H9 (cell line): ENCODE measurements at regions not wholly inside any gene's neighbourhood (a gene's known extent, or its start where the extent isn't known, plus 50 kb on each side); places are given as distances from the start of the nearest gene placed in this dataset.

Experiments
- DNase-seq: peaks from one replicate; pipeline ENCODE4 v3.0.0-alpha.2; 2017
- H2AFZ ChIP-seq: one replicate; pipeline ENCODE4 v1.6.1; 2013; ENCODE audit warnings: mild to moderate bottlenecking, low read length, control low read depth, moderate library complexity
- H2AK5ac ChIP-seq: 2 replicates; pipeline ENCODE4 v1.6.1; 2013; ENCODE audit warnings: low read length, control low read depth, mixed read lengths; ENCODE audit not compliant: insufficient read length
- H2BK120ac ChIP-seq: one replicate; pipeline ENCODE4 v1.6.1; 2013; ENCODE audit warnings: low read depth, mild to moderate bottlenecking, low read length, control low read depth, inconsistent platforms; ENCODE audit not compliant: poor library complexity, severe bottlenecking
- H2BK12ac ChIP-seq: 2 replicates; pipeline ENCODE4 v1.6.1; 2013; ENCODE audit warnings: low read length, control low read depth, mixed read lengths, low read depth; ENCODE audit not compliant: insufficient read length
- H2BK15ac ChIP-seq: 2 replicates; pipeline ENCODE4 v1.6.1; 2013; ENCODE audit warnings: low read depth, low read length, control low read depth
- H2BK20ac ChIP-seq: one replicate; pipeline ENCODE4 v1.6.1; 2013; ENCODE audit warnings: low read depth, mild to moderate bottlenecking, low read length, control low read depth, inconsistent platforms; ENCODE audit not compliant: poor library complexity, severe bottlenecking
- H2BK5ac ChIP-seq: 2 replicates; pipeline ENCODE4 v1.6.1; 2013; ENCODE audit warnings: low read length, control low read depth, mixed read lengths; ENCODE audit not compliant: insufficient read length
- H3K14ac ChIP-seq: 2 replicates; pipeline ENCODE4 v1.6.1; 2013; ENCODE audit warnings: low read length, control low read depth; ENCODE audit not compliant: insufficient read depth
- H3K18ac ChIP-seq: 2 replicates; pipeline ENCODE4 v1.6.1; 2013; ENCODE audit warnings: low read depth, mild to moderate bottlenecking, mixed read lengths, low read length, control low read depth; ENCODE audit not compliant: insufficient read length
- H3K23ac ChIP-seq: 2 replicates; pipeline ENCODE4 v1.6.1; 2013; ENCODE audit warnings: low read length, control low read depth, mixed read lengths, low read depth; ENCODE audit not compliant: insufficient read length
- H3K23me2 ChIP-seq: 2 replicates; pipeline ENCODE4 v1.6.1; 2013; ENCODE audit warnings: low read depth, mild to moderate bottlenecking, mixed read lengths, low read length, control low read depth; ENCODE audit not compliant: insufficient read length, poor library complexity, severe bottlenecking
- H3K27ac ChIP-seq: 2 replicates; pipeline ENCODE4 v1.5.1; 2013; ENCODE audit warnings: low read length, control low read depth, mixed read lengths, low read depth; ENCODE audit not compliant: insufficient read length
- H3K27me3 ChIP-seq: 2 replicates; pipeline ENCODE4 v1.6.1; 2013; ENCODE audit warnings: low read length, control low read depth, inconsistent platforms; ENCODE audit not compliant: insufficient read depth
- H3K4ac ChIP-seq: 2 replicates; pipeline ENCODE4 v1.6.1; 2013; ENCODE audit warnings: low read depth, mild to moderate bottlenecking, control low read depth, inconsistent platforms, low read length, moderate library complexity
- H3K4me1 ChIP-seq: 2 replicates; pipeline ENCODE4 v1.6.1; 2013; ENCODE audit warnings: low read length, control low read depth, inconsistent platforms; ENCODE audit not compliant: insufficient read depth
- H3K4me2 ChIP-seq: 2 replicates; pipeline ENCODE4 v1.6.1; 2013; ENCODE audit warnings: low read length, control low read depth, mixed read lengths; ENCODE audit not compliant: insufficient read length, insufficient read depth
- H3K56ac ChIP-seq: 2 replicates; pipeline ENCODE4 v1.6.1; 2013; ENCODE audit warnings: low read depth, mild to moderate bottlenecking, mixed read lengths, low read length, control low read depth; ENCODE audit not compliant: insufficient read length
- H3K79me1 ChIP-seq: 2 replicates; pipeline ENCODE4 v1.6.1; 2013; ENCODE audit warnings: low read depth, mild to moderate bottlenecking, moderate library complexity, low read length, control low read depth, inconsistent platforms; ENCODE audit not compliant: insufficient read depth, poor library complexity, severe bottlenecking
- H3K79me2 ChIP-seq: 2 replicates; pipeline ENCODE4 v1.6.1; 2013; ENCODE audit warnings: low read length, control low read depth, inconsistent platforms; ENCODE audit not compliant: insufficient read depth
- H3K9ac ChIP-seq: 2 replicates; pipeline ENCODE4 v1.6.1; 2013; ENCODE audit warnings: low read length, control low read depth, mixed read lengths; ENCODE audit not compliant: insufficient read length; ENCODE audit errors: extremely low read depth
- H3K9me3 ChIP-seq: one replicate; pipeline ENCODE4 v1.6.1; 2013; ENCODE audit warnings: low read depth, low read length, inconsistent platforms; ENCODE audit not compliant: control insufficient read depth
- H3T11ph ChIP-seq: one replicate; pipeline ENCODE4 v1.6.1; 2013; ENCODE audit warnings: mild to moderate bottlenecking, low read length, control low read depth, inconsistent platforms
- H4K20me1 ChIP-seq: one replicate; pipeline ENCODE4 v1.6.1; 2013; ENCODE audit not compliant: control insufficient read depth, insufficient read length, insufficient read depth
- H4K5ac ChIP-seq: 2 replicates; pipeline ENCODE4 v1.6.1; 2013; ENCODE audit warnings: low read depth, mild to moderate bottlenecking, mixed read lengths, low read length, control low read depth; ENCODE audit not compliant: insufficient read length
- H4K8ac ChIP-seq: replicated peaks from 2 replicates; pipeline ENCODE4 v1.6.1; 2013; ENCODE audit warnings: low read length, control low read depth, mixed read lengths, low read depth; ENCODE audit not compliant: insufficient read length
- H4K91ac ChIP-seq: 2 replicates; pipeline ENCODE4 v1.6.1; 2013; ENCODE audit warnings: low read depth, mild to moderate bottlenecking, moderate library complexity, mixed read lengths, low read length, control low read depth; ENCODE audit not compliant: insufficient read length
- H3K27ac Mint-ChIP-seq, 3 experiments: 2 replicates in 2 of 3; 3 replicates in 1 of 3; pipeline ENCODE4 v1.8.0; 2020 to 2021; ENCODE audit warnings: mixed read lengths in 3 of 3, mild to moderate bottlenecking in 1 of 3, moderate library complexity in 1 of 3
- H3K27me3 Mint-ChIP-seq: 2 replicates; pipeline ENCODE4 v1.8.0; 2021; ENCODE audit warnings: low read depth, mild to moderate bottlenecking, moderate library complexity, mixed read lengths
- H3K36me3 Mint-ChIP-seq, 3 experiments: 2 replicates in 2 of 3; 3 replicates in 1 of 3; pipeline ENCODE4 v1.8.0; 2020 to 2021; ENCODE audit warnings: low read depth in 3 of 3, mixed read lengths in 3 of 3; ENCODE audit not compliant: insufficient read depth in 1 of 3
- H3K4me1 Mint-ChIP-seq, 2 experiments: 2 replicates each; pipeline ENCODE4 v1.8.0; 2020; ENCODE audit warnings: mixed read lengths in 2 of 2
- H3K4me3 Mint-ChIP-seq, 2 experiments: 2 replicates in 1 of 2; 3 replicates in 1 of 2; pipeline ENCODE4 v1.8.0; 2020 to 2021; ENCODE audit warnings: mild to moderate bottlenecking in 2 of 2, mixed read lengths in 2 of 2, moderate library complexity in 1 of 2
- H3K9me3 Mint-ChIP-seq, 2 experiments: 2 replicates in 1 of 2; 3 replicates in 1 of 2; pipeline ENCODE4 v1.8.0; 2020; ENCODE audit warnings: mild to moderate bottlenecking in 2 of 2, mixed read lengths in 2 of 2, moderate library complexity in 1 of 2
- WGBS: extraction: QIAGEN DNeasy Blood & Tissue Kit; methylation state at CpG from one replicate; pipeline ENCODE4 v1.1.7; 2013; ENCODE audit warnings: missing lambda C conversion rate, low lambda C conversion rate, mixed read lengths; ENCODE audit not compliant: insufficient read length; ENCODE audit errors: extremely low coverage; 5-methylcytosine and 5-hydroxymethylcytosine counted together
- TF ChIP-seq, protein P1 (sequence below): fragments of 200-600 bp; sonication (generic); conservative IDR thresholded peaks from 3 replicates; pipeline ENCODE4 v1.8.0; 2021; ENCODE audit warnings: antibody characterized with exemption, mild to moderate bottlenecking

DNA sequence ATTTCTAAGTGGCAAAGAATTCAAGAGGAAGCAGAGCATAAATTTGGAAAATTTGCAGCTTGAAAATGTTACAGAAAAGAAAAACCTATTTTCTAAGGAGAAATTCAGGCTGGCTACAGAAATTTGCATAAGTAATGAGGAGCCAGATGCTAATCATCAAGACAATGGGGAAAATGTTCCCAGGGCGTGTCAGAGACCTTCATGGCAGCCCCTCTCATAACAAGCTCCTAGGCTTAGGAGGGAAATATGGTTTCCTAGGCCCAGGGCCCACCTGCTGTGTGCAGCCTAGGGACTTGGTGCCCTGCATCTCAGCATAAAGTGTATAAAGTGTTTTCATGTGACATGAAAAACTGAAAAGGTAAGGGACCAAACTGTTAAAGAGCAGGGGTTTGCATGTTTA lies 1796.3 kb upstream of the FLRT2 start:
- no peaks in the 10 kb centered on the region for H3K79me2 ChIP-seq
- peaks cover 22 to 24% of the 10 kb centered on the region in 2 experiments for H3K9me3 Mint-ChIP-seq
- H3K79me1 ChIP-seq, result no peaks in the 10 kb centered on the region
- H4K5ac ChIP-seq, result no peak overlapping the region
- H3K23ac ChIP-seq, result no peak overlapping the region
- H3K27ac ChIP-seq, result no peak overlapping the region
- no peaks in the 10 kb centered on the region for H3K23me2 ChIP-seq
- no peak overlapping the region for H4K91ac ChIP-seq
- H4K20me1 ChIP-seq, result no peaks in the 10 kb centered on the region
- no peaks in the 10 kb centered on the region for H3K27me3 ChIP-seq
- no peaks in the 10 kb centered on the region for H3K27me3 Mint-ChIP-seq
- H2BK20ac ChIP-seq, result no peak overlapping the region
- no peak overlapping the region; a peak in 1 of 7 replicates for H3K27ac Mint-ChIP-seq
- no peak overlapping the region for H2BK12ac ChIP-seq
- TF ChIP-seq, protein P1, sequence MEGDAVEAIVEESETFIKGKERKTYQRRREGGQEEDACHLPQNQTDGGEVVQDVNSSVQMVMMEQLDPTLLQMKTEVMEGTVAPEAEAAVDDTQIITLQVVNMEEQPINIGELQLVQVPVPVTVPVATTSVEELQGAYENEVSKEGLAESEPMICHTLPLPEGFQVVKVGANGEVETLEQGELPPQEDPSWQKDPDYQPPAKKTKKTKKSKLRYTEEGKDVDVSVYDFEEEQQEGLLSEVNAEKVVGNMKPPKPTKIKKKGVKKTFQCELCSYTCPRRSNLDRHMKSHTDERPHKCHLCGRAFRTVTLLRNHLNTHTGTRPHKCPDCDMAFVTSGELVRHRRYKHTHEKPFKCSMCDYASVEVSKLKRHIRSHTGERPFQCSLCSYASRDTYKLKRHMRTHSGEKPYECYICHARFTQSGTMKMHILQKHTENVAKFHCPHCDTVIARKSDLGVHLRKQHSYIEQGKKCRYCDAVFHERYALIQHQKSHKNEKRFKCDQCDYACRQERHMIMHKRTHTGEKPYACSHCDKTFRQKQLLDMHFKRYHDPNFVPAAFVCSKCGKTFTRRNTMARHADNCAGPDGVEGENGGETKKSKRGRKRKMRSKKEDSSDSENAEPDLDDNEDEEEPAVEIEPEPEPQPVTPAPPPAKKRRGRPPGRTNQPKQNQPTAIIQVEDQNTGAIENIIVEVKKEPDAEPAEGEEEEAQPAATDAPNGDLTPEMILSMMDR, result no peak
- no peak overlapping the region for H4K8ac ChIP-seq
- no peak overlapping the region for H3T11ph ChIP-seq
- H3K18ac ChIP-seq, result no peak overlapping the region
- peaks cover 14 to 21% (median 18%) of the 10 kb centered on the region in 3 experiments for H3K36me3 Mint-ChIP-seq
- H3K4me1 Mint-ChIP-seq, result peaks cover 6 to 13% of the 10 kb centered on the region in 2 experiments
- no peak overlapping the region for H2BK15ac ChIP-seq
- no peak overlapping the region for H3K56ac ChIP-seq
- no peak for DNase-seq
- H3K4me2 ChIP-seq, result no peak overlapping the region
- no peak overlapping the region for H3K4me3 Mint-ChIP-seq
- H2AFZ ChIP-seq, result no peak overlapping the region
- H3K9ac ChIP-seq, result no peak overlapping the region
- H3K4ac ChIP-seq, result no peak overlapping the region
- H3K4me1 ChIP-seq, result no peaks in the 10 kb centered on the region
- no peak overlapping the region for H3K14ac ChIP-seq
- H2AK5ac ChIP-seq, result no peak overlapping the region
- WGBS, result no CpG with 5 or more reads among the region's 1 CpG
- peaks cover 9% of the 10 kb centered on the region for H3K9me3 ChIP-seq
- H2BK120ac ChIP-seq, result no peak overlapping the region
- no peak overlapping the region for H2BK5ac ChIP-seq
